ENCODE measurements at regions not wholly inside any gene's neighbourhood (a gene's known extent, or its start where the extent isn't known, plus 50 kb on each side); places are given as distances from the start of the nearest gene placed in this dataset.

- Histone ChIP-seq H3K27me3 (ENCODE audit: insufficient read depth, low read depth) (no peaks in the 10 kb centered on the region), H3K79me2 (ENCODE audit: low read depth) (no peaks in the 10 kb centered on the region), H3K9me2 (ENCODE audit: insufficient read depth) (no peaks in the 10 kb centered on the region), H3K9me3 (ENCODE audit: insufficient read depth, low read depth) (no peaks in the 10 kb centered on the region), H3F3A (ENCODE audit: insufficient read depth, low read depth) (no peaks in the 10 kb centered on the region), H3K4me2 (no peak overlapping the region), H3K4me1 (replicated peaks; ENCODE audit: insufficient read depth) (no peaks in the 10 kb centered on the region), H4K20me1 (ENCODE audit: insufficient read depth) (no peaks in the 10 kb centered on the region), H3K27ac (no peak overlapping the region), H3K36me3 (ENCODE audit: low read depth) (no peaks in the 10 kb centered on the region), H2AFZ (no peak overlapping the region), H3K4me3 (no peak overlapping the region)
- no peak for DNase-seq
- intact Hi-C loops (cut with micrococcal nuclease; ENCODE audit: unreplicated experiment) = no loop called here
- ChIA-PET POLR2A (ENCODE audit: unreplicated experiment) (no interaction called here), CTCF (no interaction called here)
- no TSS peak for BruUV-seq (replicated peaks)
- no peak for TF ChIP-seq EZH2 (IDR thresholded peaks at IDR 0.05; ENCODE audit: low read depth)
- TF ChIP-seq, protein P1, sequence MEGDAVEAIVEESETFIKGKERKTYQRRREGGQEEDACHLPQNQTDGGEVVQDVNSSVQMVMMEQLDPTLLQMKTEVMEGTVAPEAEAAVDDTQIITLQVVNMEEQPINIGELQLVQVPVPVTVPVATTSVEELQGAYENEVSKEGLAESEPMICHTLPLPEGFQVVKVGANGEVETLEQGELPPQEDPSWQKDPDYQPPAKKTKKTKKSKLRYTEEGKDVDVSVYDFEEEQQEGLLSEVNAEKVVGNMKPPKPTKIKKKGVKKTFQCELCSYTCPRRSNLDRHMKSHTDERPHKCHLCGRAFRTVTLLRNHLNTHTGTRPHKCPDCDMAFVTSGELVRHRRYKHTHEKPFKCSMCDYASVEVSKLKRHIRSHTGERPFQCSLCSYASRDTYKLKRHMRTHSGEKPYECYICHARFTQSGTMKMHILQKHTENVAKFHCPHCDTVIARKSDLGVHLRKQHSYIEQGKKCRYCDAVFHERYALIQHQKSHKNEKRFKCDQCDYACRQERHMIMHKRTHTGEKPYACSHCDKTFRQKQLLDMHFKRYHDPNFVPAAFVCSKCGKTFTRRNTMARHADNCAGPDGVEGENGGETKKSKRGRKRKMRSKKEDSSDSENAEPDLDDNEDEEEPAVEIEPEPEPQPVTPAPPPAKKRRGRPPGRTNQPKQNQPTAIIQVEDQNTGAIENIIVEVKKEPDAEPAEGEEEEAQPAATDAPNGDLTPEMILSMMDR (conservative IDR thresholded peaks at IDR 0.05) = no peak
Measured at GRCh38 chr3:182568261-182568660, 225.0 kb upstream of the ATP11B start.

- Histone ChIP-seq H3K36me3 (ENCODE audit: low read depth) (no peaks in the 10 kb centered on the region), H3F3A (ENCODE audit: insufficient read depth, low read depth) (no peaks in the 10 kb centered on the region), H3K79me2 (ENCODE audit: low read depth) (no peaks in the 10 kb centered on the region), H4K20me1 (ENCODE audit: insufficient read depth) (no peaks in the 10 kb centered on the region), H3K4me2 (no peak overlapping the region), H3K9me2 (ENCODE audit: insufficient read depth) (no peaks in the 10 kb centered on the region), H3K9me3 (ENCODE audit: insufficient read depth, low read depth) (no peaks in the 10 kb centered on the region; the same call in 1 of the 2 replicates), H3K4me1 (replicated peaks; ENCODE audit: insufficient read depth) (no peaks in the 10 kb centered on the region), H3K4me3 (no peak overlapping the region), H2AFZ (no peak overlapping the region), H3K27me3 (ENCODE audit: insufficient read depth, low read depth) (no peaks in the 10 kb centered on the region), H3K27ac (no peak overlapping the region)
- CTCF ChIA-PET = no interaction called here
- TF ChIP-seq, protein P1 (conservative IDR thresholded peaks at IDR 0.05) = no peak
- no peak for TF ChIP-seq EZH2 (IDR thresholded peaks at IDR 0.05; ENCODE audit: low read depth)
- intact Hi-C loops (cut with micrococcal nuclease; ENCODE audit: unreplicated experiment) = no loop called here
- BruUV-seq (replicated peaks) = no TSS peak
- POLR2A ChIA-PET (ENCODE audit: unreplicated experiment) = no interaction called here
- no peak for DNase-seq
Measured at GRCh38 chr3:182568876-182569275, 224.4 kb upstream of the ATP11B start.

GRCh38 chr3:182570946-182571594 is 222.2 kb upstream of the ATP11B start:
- CTCF ChIA-PET = no interaction called here
- no peak for TF ChIP-seq EZH2 (IDR thresholded peaks at IDR 0.05; ENCODE audit: low read depth)
- TF ChIP-seq, protein P1 (conservative IDR thresholded peaks at IDR 0.05) = no peak

More at GRCh38 chr3:182570946-182571594, 222.2 kb upstream of the ATP11B start:
- Histone ChIP-seq H2AFZ (no peak overlapping the region), H3K9me2 (ENCODE audit: insufficient read depth) (no peaks in the 10 kb centered on the region), H3K79me2 (ENCODE audit: low read depth) (no peaks in the 10 kb centered on the region), H3K4me1 (replicated peaks; ENCODE audit: insufficient read depth) (no peaks in the 10 kb centered on the region), H3K36me3 (ENCODE audit: low read depth) (no peaks in the 10 kb centered on the region), H3K4me3 (no peak overlapping the region), H4K20me1 (ENCODE audit: insufficient read depth) (no peaks in the 10 kb centered on the region), H3K27ac (no peak overlapping the region), H3K27me3 (ENCODE audit: insufficient read depth, low read depth) (no peaks in the 10 kb centered on the region), H3K4me2 (no peak overlapping the region), H3K9me3 (ENCODE audit: insufficient read depth, low read depth) (no peaks in the 10 kb centered on the region; the same call in 1 of the 2 replicates), H3F3A (ENCODE audit: insufficient read depth, low read depth) (no peaks in the 10 kb centered on the region)
- no peak for DNase-seq
- intact Hi-C loops (cut with micrococcal nuclease; ENCODE audit: unreplicated experiment) = no loop called here
- no TSS peak for BruUV-seq (replicated peaks)
- POLR2A ChIA-PET (ENCODE audit: unreplicated experiment) = interaction anchor here (0.7 kb wide), 1 partner anchor 12 kb away, joined by 6 read pairs; no protein-coding TSS in a partner anchor

All from PC-9 (cell line).